ENCODE measurements at regions not wholly inside any gene's neighbourhood (a gene's known extent, or its start where the extent isn't known, plus 50 kb on each side); places are given as distances from the start of the nearest gene placed in this dataset.

GRCh38 chr12:107337346-107338095 lies 244.2 kb upstream of the CRY1 start:
- no peak overlapping the region for H3K9ac ChIP-seq (ENCODE audit: low read depth in 1 of 2, low read length in 2 of 2)
- H3K4me3 ChIP-seq (ENCODE audit: low read length in 2 of 2), result no peak overlapping the region
- H3K4me1 ChIP-seq (ENCODE audit: control insufficient read depth in 2 of 2, insufficient read depth in 2 of 2, low read length in 2 of 2), result no peaks in the 10 kb centered on the region
- no peaks in the 10 kb centered on the region for H3K36me3 ChIP-seq (ENCODE audit: control insufficient read depth in 2 of 2, insufficient read depth in 2 of 2, low read length in 2 of 2)
- no peak overlapping the region for H3K27ac ChIP-seq (ENCODE audit: low read depth in 2 of 2, low read length in 2 of 2)
- H3K9me3 ChIP-seq (ENCODE audit: control insufficient read depth in 2 of 2, low read length in 2 of 2), result no peaks in the 10 kb centered on the region
- H3K27me3 ChIP-seq (ENCODE audit: control insufficient read depth in 2 of 2, insufficient read depth in 2 of 2, low read length in 2 of 2), result peaks cover 0 to 2% of the 10 kb centered on the region in 2 donors

DNA sequence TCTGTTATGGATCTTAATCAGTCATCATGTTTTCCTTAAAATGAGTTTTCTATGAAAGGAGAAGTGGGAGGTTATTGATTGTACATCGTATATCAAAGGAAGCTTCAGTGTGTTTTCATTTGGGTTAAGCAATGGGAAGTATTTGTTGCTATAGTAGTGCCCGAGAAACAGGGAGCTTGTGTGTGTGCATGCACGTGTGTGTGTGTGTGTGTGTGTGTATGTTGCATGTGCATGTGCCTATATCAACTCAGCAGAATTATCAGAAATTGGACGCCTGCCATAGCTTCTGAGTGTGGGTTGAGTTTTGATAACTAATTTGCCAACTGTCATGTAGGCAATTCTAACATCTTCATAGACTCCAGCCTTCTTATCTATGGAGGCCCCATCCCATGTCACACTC lies 246.1 kb upstream of the CRY1 start:
- Histone ChIP-seq H3K27ac (ENCODE audit: low read depth in 2 of 2, low read length in 2 of 2) (no peak overlapping the region), H3K9ac (ENCODE audit: low read depth in 1 of 2, low read length in 2 of 2) (no peak overlapping the region), H3K4me3 (ENCODE audit: low read length in 2 of 2) (no peak overlapping the region), H3K9me3 (ENCODE audit: control insufficient read depth in 2 of 2, low read length in 2 of 2) (no peaks in the 10 kb centered on the region), H3K36me3 (ENCODE audit: control insufficient read depth in 2 of 2, insufficient read depth in 2 of 2, low read length in 2 of 2) (no peaks in the 10 kb centered on the region), H3K4me1 (ENCODE audit: control insufficient read depth in 2 of 2, insufficient read depth in 2 of 2, low read length in 2 of 2) (no peaks in the 10 kb centered on the region), H3K27me3 (ENCODE audit: control insufficient read depth in 2 of 2, insufficient read depth in 2 of 2, low read length in 2 of 2) (peaks cover 0 to 2% of the 10 kb centered on the region in 2 donors)

DNA sequence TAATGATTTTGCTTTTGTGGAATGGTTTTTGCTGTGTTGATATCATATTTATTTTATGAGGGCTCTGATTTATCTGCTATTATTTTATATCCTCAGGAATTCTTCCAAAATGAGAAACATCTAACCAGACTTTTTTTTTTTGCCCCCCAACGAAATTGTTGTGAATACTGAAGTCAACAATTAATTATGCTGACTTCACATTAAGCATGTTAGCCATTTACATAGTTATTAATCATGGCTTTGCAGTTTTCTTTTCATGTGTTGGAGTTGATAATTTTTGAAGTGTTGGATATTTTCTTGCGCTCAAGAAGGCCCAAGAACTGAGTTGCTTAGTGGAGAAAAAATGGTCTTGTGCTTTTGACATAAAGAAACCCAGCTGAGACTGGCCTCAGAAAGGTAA lies 246.6 kb upstream of the CRY1 start:
- H3K4me1 ChIP-seq (ENCODE audit: control insufficient read depth in 2 of 2, insufficient read depth in 2 of 2, low read length in 2 of 2), result no peaks in the 10 kb centered on the region
- peaks cover 0 to 2% of the 10 kb centered on the region in 2 donors for H3K27me3 ChIP-seq (ENCODE audit: control insufficient read depth in 2 of 2, insufficient read depth in 2 of 2, low read length in 2 of 2)
- H3K27ac ChIP-seq (ENCODE audit: low read depth in 2 of 2, low read length in 2 of 2), result no peak overlapping the region
- no peak overlapping the region for H3K4me3 ChIP-seq (ENCODE audit: low read length in 2 of 2)
- H3K9ac ChIP-seq (ENCODE audit: low read depth in 1 of 2, low read length in 2 of 2), result no peak overlapping the region
- H3K9me3 ChIP-seq (ENCODE audit: control insufficient read depth in 2 of 2, low read length in 2 of 2), result no peaks in the 10 kb centered on the region
- no peaks in the 10 kb centered on the region for H3K36me3 ChIP-seq (ENCODE audit: control insufficient read depth in 2 of 2, insufficient read depth in 2 of 2, low read length in 2 of 2)

DNA sequence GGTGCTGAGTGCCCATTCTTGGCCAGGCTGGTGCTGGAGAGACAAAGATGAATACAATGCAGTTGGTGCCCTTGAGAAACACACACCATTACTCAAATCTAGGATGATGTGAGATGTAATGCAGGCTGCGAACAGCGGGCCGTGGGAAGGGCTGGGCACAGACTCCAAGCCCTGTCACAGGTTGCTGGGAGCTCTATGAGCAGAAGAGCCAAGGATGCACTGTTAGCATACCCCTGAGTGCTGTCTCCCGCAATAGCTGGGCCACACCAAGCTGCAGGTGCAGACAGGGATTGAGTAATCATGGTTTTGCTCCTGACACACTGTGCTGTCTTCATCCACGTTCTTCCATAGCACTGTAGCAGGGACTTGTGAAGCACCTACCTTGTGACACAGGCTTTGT lies 247.5 kb upstream of the CRY1 start:
- H3K27me3 ChIP-seq (ENCODE audit: control insufficient read depth in 2 of 2, insufficient read depth in 2 of 2, low read length in 2 of 2), result peaks cover 0 to 2% of the 10 kb centered on the region in 2 donors
- H3K36me3 ChIP-seq (ENCODE audit: control insufficient read depth in 2 of 2, insufficient read depth in 2 of 2, low read length in 2 of 2), result no peaks in the 10 kb centered on the region
- no peak overlapping the region for H3K4me3 ChIP-seq (ENCODE audit: low read length in 2 of 2)
- no peak overlapping the region for H3K27ac ChIP-seq (ENCODE audit: low read depth in 2 of 2, low read length in 2 of 2)
- H3K4me1 ChIP-seq (ENCODE audit: control insufficient read depth in 2 of 2, insufficient read depth in 2 of 2, low read length in 2 of 2), result no peaks in the 10 kb centered on the region
- H3K9ac ChIP-seq (ENCODE audit: low read depth in 1 of 2, low read length in 2 of 2), result no peak overlapping the region
- no peaks in the 10 kb centered on the region for H3K9me3 ChIP-seq (ENCODE audit: control insufficient read depth in 2 of 2, low read length in 2 of 2)

- Histone ChIP-seq H3K27me3 (ENCODE audit: control insufficient read depth in 2 of 2, insufficient read depth in 2 of 2, low read length in 2 of 2) (no peaks in the 10 kb centered on the region), H3K9me3 (ENCODE audit: control insufficient read depth in 2 of 2, low read length in 2 of 2) (no peaks in the 10 kb centered on the region), H3K36me3 (ENCODE audit: control insufficient read depth in 2 of 2, insufficient read depth in 2 of 2, low read length in 2 of 2) (no peaks in the 10 kb centered on the region), H3K4me1 (ENCODE audit: control insufficient read depth in 2 of 2, insufficient read depth in 2 of 2, low read length in 2 of 2) (no peaks in the 10 kb centered on the region), H3K27ac (ENCODE audit: low read depth in 2 of 2, low read length in 2 of 2) (no peak overlapping the region), H3K4me3 (ENCODE audit: low read length in 2 of 2) (no peak overlapping the region), H3K9ac (ENCODE audit: low read depth in 1 of 2, low read length in 2 of 2) (no peak overlapping the region)
Measured at GRCh38 chr12:107344035-107344808, 250.9 kb upstream of the CRY1 start.

DNA sequence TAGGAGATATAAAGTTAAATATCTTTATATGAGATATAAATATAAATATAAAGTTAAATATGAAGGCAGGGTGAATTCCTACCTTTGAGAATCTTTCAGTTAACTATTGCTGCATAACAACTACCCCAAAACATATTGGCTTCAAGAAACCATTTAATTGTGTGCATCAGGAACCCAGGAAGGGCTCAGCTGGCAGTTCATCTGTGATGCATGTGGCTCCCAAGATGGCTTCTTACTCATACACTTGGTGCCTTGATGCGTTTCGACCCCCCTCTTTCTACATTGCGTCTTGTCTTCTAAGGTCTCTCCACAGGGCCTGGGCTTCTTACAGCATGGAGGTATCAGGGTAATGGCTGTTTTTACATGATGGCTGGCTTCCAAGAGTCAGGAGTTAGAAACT lies 253.9 kb upstream of the CRY1 start:
- H3K36me3 ChIP-seq (ENCODE audit: control insufficient read depth in 2 of 2, insufficient read depth in 2 of 2, low read length in 2 of 2), result no peaks in the 10 kb centered on the region
- no peaks in the 10 kb centered on the region for H3K4me1 ChIP-seq (ENCODE audit: control insufficient read depth in 2 of 2, insufficient read depth in 2 of 2, low read length in 2 of 2)
- no peaks in the 10 kb centered on the region for H3K9me3 ChIP-seq (ENCODE audit: control insufficient read depth in 2 of 2, low read length in 2 of 2)
- H3K9ac ChIP-seq (ENCODE audit: low read depth in 1 of 2, low read length in 2 of 2), result no peak overlapping the region
- H3K27ac ChIP-seq (ENCODE audit: low read depth in 2 of 2, low read length in 2 of 2), result no peak overlapping the region
- no peaks in the 10 kb centered on the region for H3K27me3 ChIP-seq (ENCODE audit: control insufficient read depth in 2 of 2, insufficient read depth in 2 of 2, low read length in 2 of 2)
- no peak overlapping the region for H3K4me3 ChIP-seq (ENCODE audit: low read length in 2 of 2)

DNA sequence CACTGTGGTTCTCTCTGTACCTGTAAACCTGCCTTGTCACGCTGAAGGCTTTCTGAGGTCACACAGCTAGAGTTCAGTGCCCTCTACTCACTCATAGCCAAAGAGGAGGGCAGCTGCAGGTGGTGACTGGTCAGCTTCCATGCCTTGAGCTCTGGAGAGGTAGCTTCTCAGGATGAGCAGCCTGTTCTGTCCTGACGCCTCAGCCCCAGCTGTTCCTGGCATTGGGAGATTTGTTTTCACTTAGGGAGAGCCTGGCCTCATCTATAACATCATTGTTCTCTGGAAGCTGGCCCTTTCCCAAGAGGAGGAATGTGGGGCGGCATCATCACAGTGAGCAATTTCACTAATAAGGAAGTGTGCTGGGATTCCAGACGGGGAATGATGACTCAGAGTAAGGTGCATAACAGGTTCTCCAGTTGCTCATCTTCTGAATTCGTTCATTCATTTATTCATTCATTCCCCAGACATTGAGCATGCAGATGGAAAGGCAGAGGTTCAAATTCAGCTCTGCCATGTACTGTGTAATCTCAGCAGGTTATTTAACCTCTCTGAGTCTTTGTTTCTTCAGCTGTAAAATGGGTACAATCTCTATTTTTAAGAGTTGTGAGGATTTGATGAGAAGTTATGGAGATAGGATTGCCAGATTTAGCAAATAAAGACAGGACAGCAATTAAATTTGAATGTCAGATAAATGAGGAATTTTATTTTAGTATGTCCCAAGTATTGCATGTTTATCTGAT lies 255.8 kb upstream of the CRY1 start:
- Histone ChIP-seq H3K27me3 (ENCODE audit: control insufficient read depth in 2 of 2, insufficient read depth in 2 of 2, low read length in 2 of 2) (no peaks in the 10 kb centered on the region), H3K36me3 (ENCODE audit: control insufficient read depth in 2 of 2, insufficient read depth in 2 of 2, low read length in 2 of 2) (no peaks in the 10 kb centered on the region), H3K4me1 (ENCODE audit: control insufficient read depth in 2 of 2, insufficient read depth in 2 of 2, low read length in 2 of 2) (no peaks in the 10 kb centered on the region), H3K4me3 (ENCODE audit: low read length in 2 of 2) (no peak overlapping the region), H3K9ac (ENCODE audit: low read depth in 1 of 2, low read length in 2 of 2) (no peak overlapping the region), H3K9me3 (ENCODE audit: control insufficient read depth in 2 of 2, low read length in 2 of 2) (no peaks in the 10 kb centered on the region), H3K27ac (ENCODE audit: low read depth in 2 of 2, low read length in 2 of 2) (no peak overlapping the region)

DNA sequence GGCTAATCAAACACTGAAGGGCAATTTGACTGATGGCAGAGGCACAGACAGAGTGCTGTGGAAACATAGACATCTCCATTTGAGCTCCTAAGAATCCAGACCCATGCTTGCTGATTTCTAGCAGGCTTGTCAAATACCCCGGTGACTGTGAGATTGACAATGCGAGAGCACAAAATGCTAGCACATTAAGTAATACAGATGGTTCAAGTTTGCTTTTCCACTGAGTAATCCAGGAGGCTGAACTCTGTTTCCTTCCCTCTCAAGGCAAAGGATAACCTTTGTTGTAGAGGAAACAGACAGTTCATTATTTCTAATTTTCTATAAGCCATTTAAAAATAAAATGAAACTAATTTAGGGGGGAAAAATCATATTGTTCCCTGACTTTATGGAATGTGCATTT lies 256.5 kb upstream of the CRY1 start:
- H3K27ac ChIP-seq (ENCODE audit: low read depth in 2 of 2, low read length in 2 of 2), result no peak overlapping the region
- no peak overlapping the region for H3K4me3 ChIP-seq (ENCODE audit: low read length in 2 of 2)
- H3K4me1 ChIP-seq (ENCODE audit: control insufficient read depth in 2 of 2, insufficient read depth in 2 of 2, low read length in 2 of 2), result no peaks in the 10 kb centered on the region

GRCh38 chr12:107351109-107351508 lies 257.8 kb upstream of the CRY1 start:
- Histone ChIP-seq H3K27ac (ENCODE audit: low read depth in 2 of 2, low read length in 2 of 2) (no peak overlapping the region), H3K36me3 (ENCODE audit: control insufficient read depth in 2 of 2, insufficient read depth in 2 of 2, low read length in 2 of 2) (no peaks in the 10 kb centered on the region), H3K9ac (ENCODE audit: low read depth in 1 of 2, low read length in 2 of 2) (no peak overlapping the region), H3K9me3 (ENCODE audit: control insufficient read depth in 2 of 2, low read length in 2 of 2) (no peaks in the 10 kb centered on the region), H3K4me1 (ENCODE audit: control insufficient read depth in 2 of 2, insufficient read depth in 2 of 2, low read length in 2 of 2) (no peaks in the 10 kb centered on the region), H3K4me3 (ENCODE audit: low read length in 2 of 2) (no peak overlapping the region), H3K27me3 (ENCODE audit: control insufficient read depth in 2 of 2, insufficient read depth in 2 of 2, low read length in 2 of 2) (no peaks in the 10 kb centered on the region)

More for the DNA sequence above, 256.5 kb upstream of the CRY1 start:
- no peak overlapping the region for H3K9ac ChIP-seq (ENCODE audit: low read depth in 1 of 2, low read length in 2 of 2)
- H3K36me3 ChIP-seq (ENCODE audit: control insufficient read depth in 2 of 2, insufficient read depth in 2 of 2, low read length in 2 of 2), result no peaks in the 10 kb centered on the region
- no peaks in the 10 kb centered on the region for H3K27me3 ChIP-seq (ENCODE audit: control insufficient read depth in 2 of 2, insufficient read depth in 2 of 2, low read length in 2 of 2)
- no peaks in the 10 kb centered on the region for H3K9me3 ChIP-seq (ENCODE audit: control insufficient read depth in 2 of 2, low read length in 2 of 2)

DNA sequence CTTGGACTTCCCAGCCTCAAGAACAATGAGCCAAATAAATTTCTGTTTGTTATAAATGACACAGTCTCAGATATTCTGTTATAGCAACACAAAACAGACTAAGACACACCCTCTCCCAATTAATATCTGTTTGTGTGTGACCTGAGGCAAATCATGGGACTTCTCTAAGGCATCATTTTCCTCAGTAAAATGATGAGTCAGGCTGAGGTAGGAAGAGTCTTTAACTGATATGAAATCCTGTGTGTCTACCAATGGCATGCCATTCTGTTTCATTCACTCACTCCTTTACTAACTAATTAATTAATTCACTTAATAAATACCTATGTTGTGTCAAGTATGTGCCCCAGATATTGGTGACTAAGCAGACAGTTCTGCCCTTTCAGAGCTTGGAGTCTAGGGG lies 258.4 kb upstream of the CRY1 start:
- Histone ChIP-seq H3K27me3 (ENCODE audit: control insufficient read depth in 2 of 2, insufficient read depth in 2 of 2, low read length in 2 of 2) (no peaks in the 10 kb centered on the region), H3K4me1 (ENCODE audit: control insufficient read depth in 2 of 2, insufficient read depth in 2 of 2, low read length in 2 of 2) (no peaks in the 10 kb centered on the region), H3K27ac (ENCODE audit: low read depth in 2 of 2, low read length in 2 of 2) (no peak overlapping the region), H3K9ac (ENCODE audit: low read depth in 1 of 2, low read length in 2 of 2) (no peak overlapping the region), H3K9me3 (ENCODE audit: control insufficient read depth in 2 of 2, low read length in 2 of 2) (no peaks in the 10 kb centered on the region), H3K4me3 (ENCODE audit: low read length in 2 of 2) (no peak overlapping the region), H3K36me3 (ENCODE audit: control insufficient read depth in 2 of 2, insufficient read depth in 2 of 2, low read length in 2 of 2) (no peaks in the 10 kb centered on the region)

All from mucosa of rectum (tissue), 2 donors.